H9 (cell line): ENCODE measurements at regions not wholly inside any gene's neighbourhood (a gene's known extent, or its start where the extent isn't known, plus 50 kb on each side); places are given as distances from the start of the nearest gene placed in this dataset.

Source experiments
- DNase-seq: peaks from one replicate; pipeline ENCODE4 v3.0.0-alpha.2; 2017
- H2AFZ ChIP-seq: one replicate; pipeline ENCODE4 v1.6.1; 2013; ENCODE audit warnings: mild to moderate bottlenecking, low read length, control low read depth, moderate library complexity
- H2AK5ac ChIP-seq: 2 replicates; pipeline ENCODE4 v1.6.1; 2013; ENCODE audit warnings: low read length, control low read depth, mixed read lengths; ENCODE audit not compliant: insufficient read length
- H2BK120ac ChIP-seq: one replicate; pipeline ENCODE4 v1.6.1; 2013; ENCODE audit warnings: low read depth, mild to moderate bottlenecking, low read length, control low read depth, inconsistent platforms; ENCODE audit not compliant: poor library complexity, severe bottlenecking
- H2BK12ac ChIP-seq: 2 replicates; pipeline ENCODE4 v1.6.1; 2013; ENCODE audit warnings: low read length, control low read depth, mixed read lengths, low read depth; ENCODE audit not compliant: insufficient read length
- H2BK15ac ChIP-seq: 2 replicates; pipeline ENCODE4 v1.6.1; 2013; ENCODE audit warnings: low read depth, low read length, control low read depth
- H2BK20ac ChIP-seq: one replicate; pipeline ENCODE4 v1.6.1; 2013; ENCODE audit warnings: low read depth, mild to moderate bottlenecking, low read length, control low read depth, inconsistent platforms; ENCODE audit not compliant: poor library complexity, severe bottlenecking
- H2BK5ac ChIP-seq: 2 replicates; pipeline ENCODE4 v1.6.1; 2013; ENCODE audit warnings: low read length, control low read depth, mixed read lengths; ENCODE audit not compliant: insufficient read length
- H3K14ac ChIP-seq: 2 replicates; pipeline ENCODE4 v1.6.1; 2013; ENCODE audit warnings: low read length, control low read depth; ENCODE audit not compliant: insufficient read depth
- H3K18ac ChIP-seq: 2 replicates; pipeline ENCODE4 v1.6.1; 2013; ENCODE audit warnings: low read depth, mild to moderate bottlenecking, mixed read lengths, low read length, control low read depth; ENCODE audit not compliant: insufficient read length
- H3K23ac ChIP-seq: 2 replicates; pipeline ENCODE4 v1.6.1; 2013; ENCODE audit warnings: low read length, control low read depth, mixed read lengths, low read depth; ENCODE audit not compliant: insufficient read length
- H3K23me2 ChIP-seq: 2 replicates; pipeline ENCODE4 v1.6.1; 2013; ENCODE audit warnings: low read depth, mild to moderate bottlenecking, mixed read lengths, low read length, control low read depth; ENCODE audit not compliant: insufficient read length, poor library complexity, severe bottlenecking
- H3K27ac ChIP-seq: 2 replicates; pipeline ENCODE4 v1.5.1; 2013; ENCODE audit warnings: low read length, control low read depth, mixed read lengths, low read depth; ENCODE audit not compliant: insufficient read length
- H3K27me3 ChIP-seq: 2 replicates; pipeline ENCODE4 v1.6.1; 2013; ENCODE audit warnings: low read length, control low read depth, inconsistent platforms; ENCODE audit not compliant: insufficient read depth
- H3K4ac ChIP-seq: 2 replicates; pipeline ENCODE4 v1.6.1; 2013; ENCODE audit warnings: low read depth, mild to moderate bottlenecking, control low read depth, inconsistent platforms, low read length, moderate library complexity
- H3K4me1 ChIP-seq: 2 replicates; pipeline ENCODE4 v1.6.1; 2013; ENCODE audit warnings: low read length, control low read depth, inconsistent platforms; ENCODE audit not compliant: insufficient read depth
- H3K4me2 ChIP-seq: 2 replicates; pipeline ENCODE4 v1.6.1; 2013; ENCODE audit warnings: low read length, control low read depth, mixed read lengths; ENCODE audit not compliant: insufficient read length, insufficient read depth
- H3K56ac ChIP-seq: 2 replicates; pipeline ENCODE4 v1.6.1; 2013; ENCODE audit warnings: low read depth, mild to moderate bottlenecking, mixed read lengths, low read length, control low read depth; ENCODE audit not compliant: insufficient read length
- H3K79me1 ChIP-seq: 2 replicates; pipeline ENCODE4 v1.6.1; 2013; ENCODE audit warnings: low read depth, mild to moderate bottlenecking, moderate library complexity, low read length, control low read depth, inconsistent platforms; ENCODE audit not compliant: insufficient read depth, poor library complexity, severe bottlenecking
- H3K79me2 ChIP-seq: 2 replicates; pipeline ENCODE4 v1.6.1; 2013; ENCODE audit warnings: low read length, control low read depth, inconsistent platforms; ENCODE audit not compliant: insufficient read depth
- H3K9ac ChIP-seq: 2 replicates; pipeline ENCODE4 v1.6.1; 2013; ENCODE audit warnings: low read length, control low read depth, mixed read lengths; ENCODE audit not compliant: insufficient read length; ENCODE audit errors: extremely low read depth
- H3K9me3 ChIP-seq: one replicate; pipeline ENCODE4 v1.6.1; 2013; ENCODE audit warnings: low read depth, low read length, inconsistent platforms; ENCODE audit not compliant: control insufficient read depth
- H3T11ph ChIP-seq: one replicate; pipeline ENCODE4 v1.6.1; 2013; ENCODE audit warnings: mild to moderate bottlenecking, low read length, control low read depth, inconsistent platforms
- H4K20me1 ChIP-seq: one replicate; pipeline ENCODE4 v1.6.1; 2013; ENCODE audit not compliant: control insufficient read depth, insufficient read length, insufficient read depth
- H4K5ac ChIP-seq: 2 replicates; pipeline ENCODE4 v1.6.1; 2013; ENCODE audit warnings: low read depth, mild to moderate bottlenecking, mixed read lengths, low read length, control low read depth; ENCODE audit not compliant: insufficient read length
- H4K8ac ChIP-seq: replicated peaks from 2 replicates; pipeline ENCODE4 v1.6.1; 2013; ENCODE audit warnings: low read length, control low read depth, mixed read lengths, low read depth; ENCODE audit not compliant: insufficient read length
- H4K91ac ChIP-seq: 2 replicates; pipeline ENCODE4 v1.6.1; 2013; ENCODE audit warnings: low read depth, mild to moderate bottlenecking, moderate library complexity, mixed read lengths, low read length, control low read depth; ENCODE audit not compliant: insufficient read length
- H3K27ac Mint-ChIP-seq, 3 experiments: 2 replicates in 2 of 3; 3 replicates in 1 of 3; pipeline ENCODE4 v1.8.0; 2020 to 2021; ENCODE audit warnings: mixed read lengths in 3 of 3, mild to moderate bottlenecking in 1 of 3, moderate library complexity in 1 of 3
- H3K27me3 Mint-ChIP-seq: 2 replicates; pipeline ENCODE4 v1.8.0; 2021; ENCODE audit warnings: low read depth, mild to moderate bottlenecking, moderate library complexity, mixed read lengths
- H3K36me3 Mint-ChIP-seq, 3 experiments: 2 replicates in 2 of 3; 3 replicates in 1 of 3; pipeline ENCODE4 v1.8.0; 2020 to 2021; ENCODE audit warnings: low read depth in 3 of 3, mixed read lengths in 3 of 3; ENCODE audit not compliant: insufficient read depth in 1 of 3
- H3K4me1 Mint-ChIP-seq, 2 experiments: 2 replicates each; pipeline ENCODE4 v1.8.0; 2020; ENCODE audit warnings: mixed read lengths in 2 of 2
- H3K4me3 Mint-ChIP-seq, 2 experiments: 2 replicates in 1 of 2; 3 replicates in 1 of 2; pipeline ENCODE4 v1.8.0; 2020 to 2021; ENCODE audit warnings: mild to moderate bottlenecking in 2 of 2, mixed read lengths in 2 of 2, moderate library complexity in 1 of 2
- H3K9me3 Mint-ChIP-seq, 2 experiments: 2 replicates in 1 of 2; 3 replicates in 1 of 2; pipeline ENCODE4 v1.8.0; 2020; ENCODE audit warnings: mild to moderate bottlenecking in 2 of 2, mixed read lengths in 2 of 2, moderate library complexity in 1 of 2
- WGBS: extraction: QIAGEN DNeasy Blood & Tissue Kit; methylation state at CpG from one replicate; pipeline ENCODE4 v1.1.7; 2013; ENCODE audit warnings: missing lambda C conversion rate, low lambda C conversion rate, mixed read lengths; ENCODE audit not compliant: insufficient read length; ENCODE audit errors: extremely low coverage; 5-methylcytosine and 5-hydroxymethylcytosine counted together
- TF ChIP-seq, protein P1 (sequence below): fragments of 200-600 bp; sonication (generic); conservative IDR thresholded peaks from 3 replicates; pipeline ENCODE4 v1.8.0; 2021; ENCODE audit warnings: antibody characterized with exemption, mild to moderate bottlenecking

DNA sequence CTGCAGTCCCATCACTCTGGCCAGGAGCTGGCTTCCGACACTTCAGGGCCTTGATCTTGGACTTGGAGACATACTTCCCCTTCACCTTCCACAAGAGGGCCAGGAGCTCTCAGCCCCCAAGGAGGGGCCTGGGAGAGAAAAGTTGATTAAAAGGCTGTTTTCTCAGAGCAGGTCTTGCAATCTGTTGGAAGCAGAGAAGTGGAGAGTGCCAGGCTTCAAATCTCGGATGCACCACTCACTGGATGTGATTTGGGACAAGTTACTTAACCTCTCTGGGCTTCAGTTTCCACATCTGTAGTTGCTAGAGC, 255.3 kb downstream of the CYP26B1 start:
- no peak overlapping the region for H3T11ph ChIP-seq
- no peaks in the 10 kb centered on the region for H3K27me3 ChIP-seq
- Mint-ChIP-seq H3K36me3 (no peaks in the 10 kb centered on the region; a peak in 1 of 7 replicates), H3K4me1 (no peaks in the 10 kb centered on the region), H3K27me3 (peaks cover 3% of the 10 kb centered on the region), H3K27ac (no peak overlapping the region), H3K9me3 (no peaks in the 10 kb centered on the region), H3K4me3 (no peak overlapping the region)
- no peaks in the 10 kb centered on the region for H4K20me1 ChIP-seq
- no peak overlapping the region for H4K91ac ChIP-seq
- H3K23ac ChIP-seq: no peak overlapping the region
- no peak overlapping the region for H2BK20ac ChIP-seq
- no peak overlapping the region for H3K4me2 ChIP-seq
- no peaks in the 10 kb centered on the region for H3K79me1 ChIP-seq
- H3K4ac ChIP-seq: no peak overlapping the region
- WGBS: no CpG with 5 or more reads among the region's 2 CpGs
- no peak overlapping the region for H2BK5ac ChIP-seq
- H2BK120ac ChIP-seq: no peak overlapping the region
- no peaks in the 10 kb centered on the region for H3K9me3 ChIP-seq
- no peak overlapping the region for H4K8ac ChIP-seq
- H3K4me1 ChIP-seq: no peaks in the 10 kb centered on the region
- H3K9ac ChIP-seq: no peak overlapping the region
- no peak overlapping the region for H3K14ac ChIP-seq
- H3K18ac ChIP-seq: no peak overlapping the region
- H4K5ac ChIP-seq: no peak overlapping the region
- DNase-seq: no peak
- H2BK12ac ChIP-seq: no peak overlapping the region
- H2AFZ ChIP-seq: no peak overlapping the region
- no peak overlapping the region for H2BK15ac ChIP-seq
- H3K27ac ChIP-seq: no peak overlapping the region
- H2AK5ac ChIP-seq: no peak overlapping the region
- H3K23me2 ChIP-seq: no peaks in the 10 kb centered on the region
- no peaks in the 10 kb centered on the region for H3K79me2 ChIP-seq
- H3K56ac ChIP-seq: no peak overlapping the region
- TF ChIP-seq, protein P1, sequence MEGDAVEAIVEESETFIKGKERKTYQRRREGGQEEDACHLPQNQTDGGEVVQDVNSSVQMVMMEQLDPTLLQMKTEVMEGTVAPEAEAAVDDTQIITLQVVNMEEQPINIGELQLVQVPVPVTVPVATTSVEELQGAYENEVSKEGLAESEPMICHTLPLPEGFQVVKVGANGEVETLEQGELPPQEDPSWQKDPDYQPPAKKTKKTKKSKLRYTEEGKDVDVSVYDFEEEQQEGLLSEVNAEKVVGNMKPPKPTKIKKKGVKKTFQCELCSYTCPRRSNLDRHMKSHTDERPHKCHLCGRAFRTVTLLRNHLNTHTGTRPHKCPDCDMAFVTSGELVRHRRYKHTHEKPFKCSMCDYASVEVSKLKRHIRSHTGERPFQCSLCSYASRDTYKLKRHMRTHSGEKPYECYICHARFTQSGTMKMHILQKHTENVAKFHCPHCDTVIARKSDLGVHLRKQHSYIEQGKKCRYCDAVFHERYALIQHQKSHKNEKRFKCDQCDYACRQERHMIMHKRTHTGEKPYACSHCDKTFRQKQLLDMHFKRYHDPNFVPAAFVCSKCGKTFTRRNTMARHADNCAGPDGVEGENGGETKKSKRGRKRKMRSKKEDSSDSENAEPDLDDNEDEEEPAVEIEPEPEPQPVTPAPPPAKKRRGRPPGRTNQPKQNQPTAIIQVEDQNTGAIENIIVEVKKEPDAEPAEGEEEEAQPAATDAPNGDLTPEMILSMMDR: no peak; the same call in 2 of the 3 replicates
